ENCODE measurements at regions not wholly inside any gene's neighbourhood (a gene's known extent, or its start where the extent isn't known, plus 50 kb on each side); places are given as distances from the start of the nearest gene placed in this dataset.

DNA sequence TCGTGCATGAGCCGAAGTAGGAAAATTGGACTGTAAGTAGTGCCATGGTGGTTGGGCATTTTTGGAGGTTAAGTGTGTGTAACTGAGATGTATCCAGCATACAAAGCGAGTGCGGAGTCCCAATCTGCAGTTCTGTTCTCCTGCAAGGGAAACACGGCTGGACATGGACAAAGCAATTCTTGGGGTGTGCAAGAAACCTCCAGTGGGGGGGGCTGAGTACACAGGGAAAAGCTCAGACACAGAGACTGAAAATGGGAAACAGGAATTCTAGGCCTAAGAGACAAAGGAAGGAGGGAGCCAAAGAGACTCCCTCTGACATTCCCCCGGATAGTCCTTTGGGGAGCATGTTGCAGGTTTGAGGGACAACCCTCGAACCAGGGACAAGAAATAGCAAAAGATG, 83.2 kb upstream of the PLSCR4 start:
- H3K27me3 ChIP-seq, result no peaks in the 10 kb centered on the region
- H3K36me3 ChIP-seq, result no peaks in the 10 kb centered on the region
- no peak for TF ChIP-seq POLR2A (IDR thresholded peaks at IDR 0.05)
- TF ChIP-seq, protein P1, sequence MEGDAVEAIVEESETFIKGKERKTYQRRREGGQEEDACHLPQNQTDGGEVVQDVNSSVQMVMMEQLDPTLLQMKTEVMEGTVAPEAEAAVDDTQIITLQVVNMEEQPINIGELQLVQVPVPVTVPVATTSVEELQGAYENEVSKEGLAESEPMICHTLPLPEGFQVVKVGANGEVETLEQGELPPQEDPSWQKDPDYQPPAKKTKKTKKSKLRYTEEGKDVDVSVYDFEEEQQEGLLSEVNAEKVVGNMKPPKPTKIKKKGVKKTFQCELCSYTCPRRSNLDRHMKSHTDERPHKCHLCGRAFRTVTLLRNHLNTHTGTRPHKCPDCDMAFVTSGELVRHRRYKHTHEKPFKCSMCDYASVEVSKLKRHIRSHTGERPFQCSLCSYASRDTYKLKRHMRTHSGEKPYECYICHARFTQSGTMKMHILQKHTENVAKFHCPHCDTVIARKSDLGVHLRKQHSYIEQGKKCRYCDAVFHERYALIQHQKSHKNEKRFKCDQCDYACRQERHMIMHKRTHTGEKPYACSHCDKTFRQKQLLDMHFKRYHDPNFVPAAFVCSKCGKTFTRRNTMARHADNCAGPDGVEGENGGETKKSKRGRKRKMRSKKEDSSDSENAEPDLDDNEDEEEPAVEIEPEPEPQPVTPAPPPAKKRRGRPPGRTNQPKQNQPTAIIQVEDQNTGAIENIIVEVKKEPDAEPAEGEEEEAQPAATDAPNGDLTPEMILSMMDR (IDR thresholded peaks at IDR 0.05), result peak in 10 of 12 donors; percentile 15 to 51 (median 39)
- ATAC-seq, result peak in 1 of 4 donors; percentile 52
- H3K27ac ChIP-seq, result no peak overlapping the region
- no peaks in the 10 kb centered on the region for H3K9me3 ChIP-seq
- H3K4me3 ChIP-seq, result no peak overlapping the region
- H3K4me1 ChIP-seq, result no peaks in the 10 kb centered on the region
- intact Hi-C loops (cut with DNase I), result loop anchor here in 9 of 10 donors (1.0 to 10.0 kb wide), 5 partner anchors 241 to 272 kb away; no protein-coding TSS in a partner anchor
- WGBS, 4 donors, result 83 to 90% (median 86%) methylated on average over 7 of the region's 7 CpGs
- DNase-seq, result peak in 2 of 5 donors; percentile 17 to 26

DNA sequence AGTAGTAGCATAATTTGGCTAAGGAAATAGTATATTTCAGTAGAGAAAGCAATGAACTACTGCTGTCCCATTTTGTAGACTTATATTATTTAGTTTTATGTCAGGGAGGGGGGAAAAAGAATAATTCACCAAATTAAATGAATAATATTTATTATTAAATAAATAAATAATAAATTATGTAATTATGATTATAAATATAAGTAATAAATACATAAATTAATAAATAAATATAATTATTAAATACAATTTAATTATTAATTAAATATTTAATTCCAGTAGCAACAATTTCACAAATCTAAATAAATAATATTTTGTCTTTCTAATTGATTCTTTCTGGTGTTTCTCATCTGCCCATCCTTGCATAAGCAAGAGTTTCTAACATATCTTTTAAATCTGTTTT, 81.1 kb upstream of the PLSCR4 start:
- intact Hi-C loops (cut with DNase I), result loop anchor here in 7 of 10 donors (5.0 to 10.0 kb wide), 3 partner anchors 243 to 270 kb away; no protein-coding TSS in a partner anchor

DNA sequence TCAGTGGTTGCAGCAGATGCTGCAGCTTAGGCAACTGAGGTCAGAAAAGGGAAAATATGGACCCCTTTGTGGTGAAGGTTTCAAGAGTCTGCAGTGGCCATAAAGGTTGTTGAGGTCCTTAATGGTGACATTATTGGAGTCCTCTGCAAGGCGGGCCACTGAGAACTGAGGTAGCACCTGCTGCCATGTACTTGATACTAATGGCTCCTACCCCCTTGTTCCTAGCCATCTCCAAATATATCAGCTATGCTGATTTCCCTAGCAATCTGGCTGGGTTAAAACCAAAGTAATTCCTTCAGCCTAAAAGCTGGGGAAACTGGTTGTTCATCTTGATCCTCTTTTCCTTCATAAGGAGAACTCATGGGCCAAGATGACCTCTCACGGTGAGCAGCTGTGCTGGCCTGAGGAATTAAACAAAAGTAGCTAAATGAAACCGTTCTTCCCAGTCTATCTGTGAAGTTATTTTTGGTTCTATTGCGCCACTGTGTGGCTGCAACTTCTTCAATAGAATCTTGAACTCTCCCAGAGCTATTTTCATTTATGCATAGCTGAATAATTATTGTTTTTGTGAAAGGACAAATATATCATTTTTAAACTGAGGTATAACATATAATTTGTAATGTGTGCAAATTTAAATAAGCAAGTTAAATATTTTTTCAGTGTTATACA, 76.1 kb upstream of the PLSCR4 start:
- DNase-seq (peak in 3 of 5 donors; percentile 24 to 34 (median 31)), ATAC-seq (peak in 3 of 4 donors; percentile 76 to 85 (median 83))
- no peaks in the 10 kb centered on the region for H3K9me3 ChIP-seq
- H3K36me3 ChIP-seq, result no peaks in the 10 kb centered on the region
- H3K27ac ChIP-seq, result no peak overlapping the region
- H3K4me1 ChIP-seq, result peaks cover 0 to 5% (median 0%) of the 10 kb centered on the region in 12 donors
- H3K4me3 ChIP-seq, result no peak overlapping the region
- H3K27me3 ChIP-seq, result no peaks in the 10 kb centered on the region
- WGBS, 4 donors, result 30 to 36% (median 34%) methylated on average over 4 of the region's 4 CpGs
- intact Hi-C loops (cut with DNase I), result loop anchor here (1.0 to 10.0 kb wide), 9 partner anchors 105 to 265 kb away; no protein-coding TSS in a partner anchor
- no peak for TF ChIP-seq POLR2A (IDR thresholded peaks at IDR 0.05)
- TF ChIP-seq, protein P1 (IDR thresholded peaks at IDR 0.05), result peak; percentile 25 to 75 (median 61)

More for the DNA sequence above, 81.1 kb upstream of the PLSCR4 start:
- Histone ChIP-seq H3K4me3 (no peak overlapping the region), H3K9me3 (no peaks in the 10 kb centered on the region), H3K4me1 (peaks cover 0 to 2% (median 0%) of the 10 kb centered on the region in 12 donors), H3K27ac (no peak overlapping the region), H3K36me3 (no peaks in the 10 kb centered on the region), H3K27me3 (no peaks in the 10 kb centered on the region)
- DNase-seq, result no peak
- no peak for ATAC-seq
- no peak for TF ChIP-seq POLR2A (IDR thresholded peaks at IDR 0.05)
- TF ChIP-seq, protein P1 (IDR thresholded peaks at IDR 0.05), result no peak

DNA sequence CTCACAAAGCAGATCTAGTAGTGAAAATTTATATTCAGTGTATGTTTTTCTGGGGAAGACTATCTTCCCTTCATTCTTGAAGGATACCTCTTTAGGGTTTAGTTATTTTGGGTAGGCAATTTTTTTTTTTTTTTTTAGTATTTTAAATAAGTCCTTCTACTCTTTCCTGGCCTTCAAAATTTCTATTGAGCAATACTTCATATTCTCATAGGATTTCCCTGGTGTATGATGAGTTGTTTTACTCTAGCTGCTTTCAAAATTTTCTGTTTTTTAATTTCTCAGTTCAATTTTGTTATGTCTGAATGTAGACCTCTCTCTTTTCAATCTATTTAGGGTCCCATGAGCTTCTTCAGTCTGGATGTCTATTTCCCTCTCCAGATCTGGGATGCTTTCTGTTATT, 74.3 kb upstream of the PLSCR4 start:
- ATAC-seq (peak in 1 of 4 donors; percentile 59), DNase-seq (no peak)
- intact Hi-C loops (cut with DNase I), result loop anchor here in 5 of 10 donors (5.0 to 10.0 kb wide), 5 partner anchors 103 to 263 kb away; no protein-coding TSS in a partner anchor
- H3K9me3 ChIP-seq, result peaks cover 0 to 3% (median 0%) of the 10 kb centered on the region in 12 donors
- no peak overlapping the region for H3K4me3 ChIP-seq
- H3K4me1 ChIP-seq, result peaks cover 0 to 5% (median 0%) of the 10 kb centered on the region in 12 donors
- TF ChIP-seq POLR2A (IDR thresholded peaks at IDR 0.05), result no peak
- TF ChIP-seq, protein P1 (IDR thresholded peaks at IDR 0.05), result no peak
- H3K36me3 ChIP-seq, result no peaks in the 10 kb centered on the region
- H3K27me3 ChIP-seq, result no peaks in the 10 kb centered on the region
- peak overlapping the region in 1 of 12 donors; percentile 29 for H3K27ac ChIP-seq
